ENCODE measurements at regions not wholly inside any gene's neighbourhood (a gene's known extent, or its start where the extent isn't known, plus 50 kb on each side); places are given as distances from the start of the nearest gene placed in this dataset.

DNA sequence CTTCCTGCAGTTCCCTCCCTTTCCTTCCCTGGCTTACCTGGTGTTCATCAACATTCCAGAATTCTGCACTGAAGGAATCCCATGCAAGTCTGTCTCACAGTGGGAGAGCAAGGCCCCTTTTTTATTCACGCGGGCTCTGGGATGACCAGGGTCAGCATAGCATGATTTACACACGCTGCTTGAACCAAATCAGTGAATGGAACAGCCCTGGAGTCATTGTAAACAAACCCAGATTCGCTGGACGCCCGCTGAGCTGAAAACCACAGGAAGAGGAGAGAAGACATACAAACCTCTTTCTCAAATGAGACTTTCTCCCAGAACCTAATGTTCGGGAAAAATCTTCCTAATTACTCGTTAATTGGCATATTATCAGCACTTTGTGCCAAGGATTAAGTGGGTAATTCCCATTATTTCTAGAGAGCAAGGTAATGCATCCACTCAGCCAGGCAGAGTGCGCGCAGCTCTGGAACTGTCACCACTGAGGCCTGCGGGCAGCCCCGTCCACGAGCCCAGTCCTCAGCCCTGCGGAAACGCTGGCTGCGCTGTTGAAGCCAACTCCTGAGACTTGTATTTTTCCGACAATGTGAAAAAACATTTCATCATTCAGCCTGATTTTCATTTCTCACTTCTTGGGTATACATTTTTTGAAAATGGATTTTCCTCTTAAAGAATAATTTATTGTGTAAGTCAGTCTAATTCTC is 140.0 kb downstream of the ETS2 start:
- DNase-seq (ENCODE audit: low read depth in 4 of 4, low spot score in 2 of 4), result no peak

DNA sequence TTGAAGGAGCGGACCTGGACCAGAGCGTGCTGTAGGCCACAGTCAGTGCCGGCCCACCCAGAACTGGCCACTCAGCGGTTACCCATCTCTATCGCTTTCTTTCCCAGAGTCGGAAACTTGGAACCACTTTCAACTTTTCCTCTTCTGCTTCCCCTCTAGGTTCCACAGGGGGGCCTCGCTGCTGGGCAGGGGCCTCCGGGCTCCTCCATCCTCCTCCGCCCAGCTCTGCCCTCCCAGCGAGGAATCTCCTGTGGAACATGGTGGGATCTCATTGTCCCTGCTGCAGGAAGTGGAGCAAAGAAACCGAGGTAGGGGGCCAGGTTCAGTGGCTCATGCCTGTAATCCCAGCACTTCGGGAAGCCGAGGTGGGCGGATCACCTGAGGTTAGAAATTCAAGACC is 139.2 kb downstream of the ETS2 start:
- no peak for DNase-seq (ENCODE audit: low read depth in 4 of 4, low spot score in 2 of 4)

GRCh38 chr21:38944402-38944801 is 138.7 kb downstream of the ETS2 start:
- no peak for DNase-seq (ENCODE audit: low read depth in 4 of 4, low spot score in 2 of 4)

GRCh38 chr21:38942748-38943211 is 137.1 kb downstream of the ETS2 start:
- no peak for DNase-seq (ENCODE audit: low read depth in 4 of 4, low spot score in 2 of 4)

GRCh38 chr21:38938769-38939168 is 133.0 kb downstream of the ETS2 start:
- no peak for DNase-seq (ENCODE audit: low read depth in 4 of 4, low spot score in 2 of 4)

DNA sequence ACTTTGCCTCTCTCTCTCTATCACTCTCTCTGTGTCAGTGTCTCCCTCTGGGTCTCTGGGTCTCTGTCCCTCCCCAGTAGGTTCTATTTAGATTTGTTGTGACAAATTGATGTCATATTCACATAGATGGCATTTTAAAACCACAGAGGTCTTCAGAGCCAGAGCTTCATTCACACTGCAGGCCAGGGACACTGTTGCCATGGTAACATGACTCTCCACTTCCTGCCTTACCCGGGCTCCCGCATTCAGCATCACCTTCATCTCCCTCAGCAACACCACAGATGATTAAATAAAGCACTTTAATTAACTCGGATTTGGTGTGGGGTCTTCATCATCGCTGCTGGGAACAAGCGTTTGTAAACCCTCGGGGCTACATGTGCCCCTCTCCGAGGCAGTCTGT is 132.6 kb downstream of the ETS2 start:
- no peak for DNase-seq (ENCODE audit: low read depth in 4 of 4, low spot score in 2 of 4)

GRCh38 chr21:38937844-38938243 is 132.1 kb downstream of the ETS2 start:
- no peak for DNase-seq (ENCODE audit: low read depth in 4 of 4, low spot score in 2 of 4)

GRCh38 chr21:38937286-38937790 is 131.6 kb downstream of the ETS2 start:
- no peak for DNase-seq (ENCODE audit: low read depth in 4 of 4, low spot score in 2 of 4)

DNA sequence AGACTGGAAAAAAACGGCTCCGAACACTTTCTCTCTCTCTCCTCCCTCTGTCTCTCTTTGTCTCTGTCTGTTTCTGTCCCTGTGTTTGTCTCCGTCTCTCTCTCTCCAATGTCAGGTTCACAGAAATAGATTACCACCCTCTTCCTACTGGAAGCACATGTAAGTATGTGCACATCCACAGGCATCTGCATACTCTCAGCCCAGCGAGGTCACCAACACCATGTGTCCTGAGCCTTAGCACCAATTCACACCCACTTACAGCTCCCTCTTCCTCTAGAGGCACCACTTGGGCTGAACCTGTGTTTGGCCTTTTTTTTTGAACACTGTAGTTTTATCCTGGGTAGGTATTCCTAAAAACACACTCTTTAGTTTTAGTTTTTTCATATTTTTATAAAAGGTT is 130.5 kb downstream of the ETS2 start:
- no peak for DNase-seq (ENCODE audit: low read depth in 4 of 4, low spot score in 2 of 4)

- DNase-seq (ENCODE audit: low read depth in 4 of 4, low spot score in 2 of 4), result no peak
These were observed 128.0 kb downstream of the ETS2 start for GRCh38 chr21:38933731-38934130.

DNA sequence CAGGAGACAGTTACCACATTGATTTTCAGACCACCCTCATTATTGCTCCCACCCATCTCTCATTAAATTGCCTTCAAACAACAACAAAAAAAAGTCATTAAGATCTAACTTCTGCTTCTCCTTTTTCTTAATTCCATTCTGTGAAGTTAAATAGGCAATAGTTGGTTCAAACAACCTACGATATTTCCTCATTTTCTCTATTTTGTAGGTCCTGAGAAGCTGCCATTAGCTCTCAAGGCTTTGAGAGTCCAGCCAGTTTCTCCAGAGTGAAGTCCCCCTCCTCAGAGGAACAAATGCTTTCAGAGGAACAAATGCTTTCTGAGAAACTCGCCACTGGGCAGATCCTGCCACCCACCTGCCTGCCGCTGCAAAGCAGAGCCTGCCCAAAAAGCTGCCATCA is 125.6 kb downstream of the ETS2 start:
- no peak for DNase-seq (ENCODE audit: low read depth in 4 of 4, low spot score in 2 of 4)

DNA sequence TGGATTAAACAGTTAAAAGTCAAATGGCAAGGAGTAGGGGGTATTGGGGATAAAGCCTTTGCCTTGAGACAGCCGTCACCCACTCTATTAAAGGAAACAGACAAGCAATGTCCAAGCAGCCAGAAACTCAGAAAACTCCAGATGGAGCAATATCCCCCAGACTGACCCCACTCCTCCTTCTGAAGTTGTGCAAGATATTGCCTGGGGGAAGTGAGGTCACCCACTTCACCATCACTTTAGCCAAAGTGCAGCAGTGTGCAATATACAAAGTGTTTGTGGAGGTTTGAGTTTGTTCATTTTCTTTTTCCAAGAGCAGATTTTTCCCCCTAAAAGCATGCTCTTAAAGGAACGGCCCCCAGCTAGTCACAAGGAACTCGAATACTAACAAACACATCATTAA is 125.1 kb downstream of the ETS2 start:
- no peak for DNase-seq (ENCODE audit: low read depth in 4 of 4, low spot score in 2 of 4)

- no peak for DNase-seq (ENCODE audit: low read depth in 4 of 4, low spot score in 2 of 4)
These were observed 124.3 kb downstream of the ETS2 start for GRCh38 chr21:38930066-38930465.

GRCh38 chr21:38929652-38930051 is 123.9 kb downstream of the ETS2 start:
- no peak for DNase-seq (ENCODE audit: low read depth in 4 of 4, low spot score in 2 of 4)

GRCh38 chr21:38929142-38929541 is 123.4 kb downstream of the ETS2 start:
- DNase-seq (ENCODE audit: low read depth in 4 of 4, low spot score in 2 of 4), result no peak

- DNase-seq (ENCODE audit: low read depth in 4 of 4, low spot score in 2 of 4), result no peak
These were observed 122.0 kb downstream of the ETS2 start for GRCh38 chr21:38927776-38928175.

- DNase-seq (ENCODE audit: low read depth in 4 of 4, low spot score in 2 of 4), result no peak
These were observed 120.2 kb downstream of the ETS2 start for GRCh38 chr21:38925923-38926322.

DNA sequence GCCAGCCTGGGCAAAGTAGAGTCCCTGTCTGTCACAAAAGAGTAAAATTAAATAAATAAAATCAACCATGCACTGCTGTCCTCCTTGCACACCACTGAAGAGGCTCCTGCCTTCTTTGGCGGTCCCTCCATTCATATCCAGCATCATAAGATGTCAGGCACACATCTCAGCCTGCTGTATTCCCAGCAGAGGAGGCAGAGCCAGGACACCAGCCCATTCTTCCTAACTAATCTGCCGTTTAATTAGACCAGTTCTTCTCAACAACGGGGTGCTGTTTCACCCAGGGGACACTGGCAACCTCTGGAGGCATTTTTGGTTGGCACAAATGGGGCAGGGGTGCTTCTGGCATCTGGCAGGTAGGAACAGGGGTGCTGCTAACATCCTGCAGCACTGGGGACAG is 119.7 kb downstream of the ETS2 start:
- DNase-seq (ENCODE audit: low read depth in 4 of 4, low spot score in 2 of 4), result no peak

GRCh38 chr21:38924954-38925353 is 119.2 kb downstream of the ETS2 start:
- DNase-seq (ENCODE audit: low read depth in 4 of 4, low spot score in 2 of 4), result no peak

- no peak for DNase-seq (ENCODE audit: low read depth in 4 of 4, low spot score in 2 of 4)
These were observed 117.7 kb downstream of the ETS2 start for GRCh38 chr21:38923429-38923828.

- DNase-seq (ENCODE audit: low read depth in 4 of 4, low spot score in 2 of 4), result no peak
These were observed 116.9 kb downstream of the ETS2 start for GRCh38 chr21:38922474-38923235.

Data from left renal cortex interstitium (tissue), 4 donors.